GM18858 (cell line): ENCODE measurements at regions not wholly inside any gene's neighbourhood (a gene's known extent, or its start where the extent isn't known, plus 50 kb on each side); places are given as distances from the start of the nearest gene placed in this dataset.
"Not testable (repeated sequence)": the region's sequence is repeated elsewhere in the genome, so short reads cannot be mapped to it uniquely, and the experiment has no call there.

Experiments
- ATAC-seq: cut with Tn5 transposase; IDR thresholded peaks from one replicate; pipeline ENCODE4 v1.9.1; 2021; ENCODE audit not compliant: unreplicated experiment

DNA sequence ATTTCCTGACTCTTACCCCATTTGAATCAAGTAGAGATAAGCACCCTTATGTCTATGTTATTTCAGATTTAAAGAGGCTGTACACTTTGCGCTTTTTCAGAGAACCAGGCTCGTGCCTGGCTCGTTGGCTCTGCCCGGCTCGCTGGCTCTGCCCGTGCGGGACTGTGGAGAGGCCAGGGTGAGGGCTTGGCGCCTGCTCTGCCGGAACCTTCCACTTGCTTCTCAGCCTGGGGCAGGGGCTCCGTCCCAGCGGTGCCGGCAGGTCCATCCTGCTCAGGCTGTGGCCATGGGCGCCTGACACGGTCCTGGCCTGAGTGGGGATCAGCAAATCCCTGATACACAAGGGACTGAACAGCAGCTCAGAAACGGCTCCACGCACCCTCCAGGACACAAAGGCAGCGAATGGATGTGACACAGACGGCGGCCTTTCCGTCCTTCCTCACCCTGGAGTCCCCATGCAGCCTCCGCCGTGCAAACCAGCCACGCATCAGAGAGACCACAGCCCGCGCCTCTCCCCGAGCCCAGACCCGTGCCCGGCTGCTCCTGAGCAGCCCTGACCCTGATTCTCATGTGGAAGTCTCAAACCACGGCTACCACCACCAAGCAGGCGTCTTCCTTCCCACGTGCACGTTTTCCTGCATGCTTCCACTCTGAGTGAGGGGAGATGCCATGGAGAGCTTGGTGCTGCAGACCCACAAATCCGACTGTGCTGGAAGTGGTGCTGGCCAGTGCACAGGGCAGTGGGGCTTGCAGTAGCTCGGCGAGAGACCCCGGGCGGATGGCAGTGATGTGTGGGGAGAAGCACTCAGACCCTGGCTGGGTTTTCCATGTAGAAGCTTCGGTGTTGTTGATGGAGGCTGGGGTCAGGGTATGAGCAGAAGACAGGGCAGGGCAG, 233.9 kb downstream of the ERMARD start:
- no peak for ATAC-seq

DNA sequence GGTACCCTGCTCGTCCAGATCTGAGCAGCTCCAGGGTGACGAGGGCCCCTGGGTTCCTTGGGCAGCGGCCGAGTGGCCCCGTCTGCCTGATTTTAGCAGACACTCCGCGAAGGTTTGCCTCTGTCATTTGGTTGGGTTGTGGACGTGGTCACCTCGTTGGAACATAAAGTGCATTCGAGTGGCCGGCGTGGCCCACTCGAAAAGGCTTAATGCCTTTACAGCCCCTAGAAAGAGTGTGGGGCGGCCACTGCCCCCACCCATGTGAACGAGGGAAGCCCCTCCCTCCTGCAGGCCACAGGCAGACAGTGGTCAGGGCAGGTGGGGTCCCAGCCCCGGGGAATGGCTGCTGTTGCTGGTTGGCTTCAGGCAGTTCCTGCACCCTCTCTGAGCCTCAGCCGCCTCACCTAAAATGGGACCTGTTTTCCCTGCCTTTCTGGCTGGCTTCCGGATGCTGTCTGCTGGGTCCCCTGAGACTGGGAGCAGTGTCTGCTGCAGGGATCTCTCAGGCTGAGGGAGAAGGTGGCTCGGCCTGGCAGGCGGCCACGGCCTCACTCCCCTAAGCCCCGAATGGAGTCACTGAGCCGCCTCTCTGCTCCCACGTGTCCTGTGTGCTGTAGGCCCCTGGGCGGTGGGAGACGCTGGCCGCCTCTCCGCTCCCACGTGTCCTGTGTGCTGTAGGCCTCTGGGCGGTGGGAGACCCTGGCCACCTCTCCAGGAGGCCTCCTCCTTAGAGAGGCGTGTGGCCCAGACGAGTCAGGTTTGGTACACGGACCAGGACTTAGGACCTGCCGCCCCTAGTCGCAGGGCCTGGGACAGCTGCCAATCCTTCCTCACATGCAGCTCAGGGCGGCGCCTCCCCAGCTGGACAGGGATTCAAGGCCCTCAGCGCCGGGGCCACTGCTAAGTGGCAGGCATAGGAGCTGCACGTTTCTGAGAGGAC, 233.0 kb downstream of the ERMARD start:
- no peak for ATAC-seq

DNA sequence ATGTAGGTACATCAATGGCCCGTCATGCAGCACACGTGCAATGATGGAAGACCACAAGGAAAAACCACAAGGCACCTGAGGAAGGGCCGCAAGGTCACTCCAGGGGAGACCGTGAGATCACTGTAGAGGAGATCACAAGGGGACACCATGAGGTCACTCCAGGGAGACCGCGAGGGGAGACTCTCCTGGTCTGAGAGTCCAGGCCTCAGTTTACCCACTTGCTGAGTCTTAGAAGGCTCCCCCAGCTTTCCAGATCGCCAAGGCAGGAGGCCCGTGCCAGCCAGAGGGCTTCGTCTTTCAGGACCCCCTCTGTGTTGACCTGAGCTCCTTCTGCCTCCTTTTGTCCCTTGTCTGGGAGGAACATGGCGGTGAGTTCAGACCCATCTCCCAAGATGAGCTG, 232.2 kb downstream of the ERMARD start:
- ATAC-seq = no peak

DNA sequence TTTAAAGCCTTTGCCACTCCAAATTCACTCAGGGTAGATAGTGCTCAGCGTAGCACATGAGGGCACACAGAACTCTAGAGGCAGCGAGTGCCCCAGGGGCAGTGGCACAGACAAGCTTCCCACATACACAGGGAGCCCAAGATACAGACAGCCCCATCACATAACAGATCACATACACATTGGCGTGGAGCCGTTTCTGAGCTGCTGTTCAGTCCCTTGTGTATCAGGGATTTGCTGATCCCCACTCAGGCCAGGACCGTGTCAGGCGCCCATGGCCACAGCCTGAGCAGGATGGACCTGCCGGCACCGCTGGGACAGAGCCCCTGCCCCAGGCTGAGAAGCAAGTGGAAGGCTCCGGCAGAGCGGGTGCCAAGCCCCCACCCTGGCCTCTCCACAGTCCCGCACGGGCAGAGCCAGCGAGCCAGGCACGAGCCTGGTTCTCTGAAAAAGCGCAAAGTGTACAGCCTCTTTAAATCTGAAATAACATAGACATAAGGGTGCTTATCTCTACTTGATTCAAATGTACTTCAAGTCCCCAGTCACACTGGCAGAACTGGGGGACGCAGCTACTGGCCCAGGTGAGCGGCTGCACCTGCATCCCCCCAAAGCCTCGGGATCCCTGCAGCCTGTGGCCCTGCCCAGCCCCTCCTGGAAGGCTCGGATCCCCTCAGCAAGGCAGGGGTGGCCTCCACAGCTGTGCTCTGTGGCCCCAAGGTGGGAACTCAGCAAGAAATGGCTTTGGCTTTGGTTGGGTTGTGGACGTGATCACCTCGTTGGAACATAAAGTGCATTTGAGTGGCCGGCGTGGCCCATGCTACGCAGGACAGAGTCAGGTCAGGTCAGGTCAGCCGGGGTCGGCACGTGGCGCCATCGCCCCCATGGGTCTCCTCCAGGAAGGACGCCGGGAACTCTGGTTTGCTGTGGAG, 231.3 kb downstream of the ERMARD start:
- no peak for ATAC-seq

DNA sequence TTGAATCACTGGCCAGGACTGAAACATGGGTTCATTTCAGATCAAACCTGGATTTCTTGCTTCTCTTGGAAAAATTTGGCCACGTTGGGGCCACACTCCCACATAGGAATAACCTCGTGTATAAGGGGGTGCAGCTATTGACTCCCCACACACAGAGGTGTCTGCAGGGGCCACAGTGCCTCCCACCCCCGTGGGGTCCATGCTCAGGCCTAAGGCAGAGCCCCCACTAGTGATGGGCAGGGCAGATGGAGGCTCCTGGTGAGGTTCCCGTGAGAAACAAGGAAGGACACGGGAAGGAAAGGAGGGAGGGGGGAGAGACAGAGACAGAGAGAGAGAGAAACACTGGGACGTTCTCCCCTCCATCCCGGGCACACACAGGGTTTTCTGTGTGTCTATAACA, 230.5 kb downstream of the ERMARD start:
- no peak for ATAC-seq

DNA sequence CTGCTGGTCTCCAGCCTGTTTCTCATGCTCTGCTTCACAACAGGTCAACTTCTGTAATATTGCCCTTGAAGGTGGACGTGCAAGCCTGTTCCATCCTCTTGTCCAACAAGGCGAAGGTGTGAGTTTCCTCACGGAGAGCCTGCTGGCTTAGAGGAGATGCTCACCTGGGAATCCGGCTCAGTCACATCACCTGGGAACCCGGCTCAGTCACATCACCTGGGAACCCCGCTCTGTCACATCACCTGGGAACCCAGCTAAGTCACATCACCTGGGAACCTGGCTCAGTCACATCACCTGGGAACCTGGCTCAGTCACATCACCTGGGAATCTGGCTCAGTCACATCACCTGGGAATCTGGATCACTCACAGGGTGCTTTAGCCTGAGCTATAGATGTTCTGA, 230.1 kb downstream of the ERMARD start:
- no peak for ATAC-seq

DNA sequence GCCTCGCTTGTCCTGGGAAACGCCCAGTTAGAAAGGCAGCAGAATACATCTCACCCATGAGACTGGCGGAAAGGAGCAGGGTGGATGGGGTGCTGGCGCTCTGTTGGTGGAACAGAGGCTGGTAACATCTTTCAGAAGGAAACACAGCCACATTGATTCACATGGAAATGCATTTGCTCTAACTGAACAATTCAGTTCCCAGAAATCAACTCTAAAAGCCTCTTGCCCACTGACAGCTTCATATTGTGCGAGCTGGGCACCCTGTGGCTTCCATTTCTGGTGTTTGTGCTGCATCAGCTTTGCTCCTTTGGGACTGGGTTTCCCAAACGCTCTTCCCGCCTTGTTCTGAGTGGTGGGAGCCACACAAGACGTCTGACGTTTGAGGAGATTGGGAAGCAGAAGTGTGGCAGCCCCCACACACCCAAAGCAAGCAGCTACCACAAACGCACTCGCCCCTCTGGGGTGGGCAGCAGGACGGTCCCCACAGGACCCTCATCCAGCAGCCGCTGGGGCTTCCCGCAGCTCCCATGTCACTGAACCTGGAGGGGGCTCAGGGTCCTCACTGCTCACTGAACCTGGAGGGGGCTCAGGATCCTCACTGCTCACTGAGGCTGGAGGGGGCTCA, 229.5 kb downstream of the ERMARD start:
- no peak for ATAC-seq

DNA sequence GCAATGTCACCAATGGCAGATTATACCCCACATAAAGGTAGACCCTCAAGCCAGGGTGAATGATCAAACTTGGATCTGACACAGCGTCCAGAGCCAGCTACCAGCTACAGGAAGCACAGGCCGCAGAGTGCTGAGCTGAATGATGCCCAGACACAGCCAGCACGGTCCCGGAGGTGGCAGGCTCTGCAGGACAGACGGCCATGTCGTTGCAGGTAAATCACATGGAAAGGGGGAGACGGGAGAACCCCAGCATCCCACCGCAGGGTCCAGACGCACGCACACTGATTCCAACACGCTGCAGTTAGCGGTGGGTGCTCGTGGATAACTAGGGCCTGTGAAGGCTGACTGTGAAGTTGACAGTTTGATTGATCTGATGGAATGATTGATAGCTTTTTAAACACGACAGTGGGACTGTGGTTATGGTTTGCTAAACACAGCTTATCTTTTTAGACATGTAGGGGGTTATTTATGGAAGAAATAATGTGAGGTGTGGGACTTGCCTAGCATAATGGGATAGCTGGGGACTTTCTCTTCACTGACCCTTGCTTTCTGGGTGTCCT, 228.5 kb downstream of the ERMARD start:
- no peak for ATAC-seq

DNA sequence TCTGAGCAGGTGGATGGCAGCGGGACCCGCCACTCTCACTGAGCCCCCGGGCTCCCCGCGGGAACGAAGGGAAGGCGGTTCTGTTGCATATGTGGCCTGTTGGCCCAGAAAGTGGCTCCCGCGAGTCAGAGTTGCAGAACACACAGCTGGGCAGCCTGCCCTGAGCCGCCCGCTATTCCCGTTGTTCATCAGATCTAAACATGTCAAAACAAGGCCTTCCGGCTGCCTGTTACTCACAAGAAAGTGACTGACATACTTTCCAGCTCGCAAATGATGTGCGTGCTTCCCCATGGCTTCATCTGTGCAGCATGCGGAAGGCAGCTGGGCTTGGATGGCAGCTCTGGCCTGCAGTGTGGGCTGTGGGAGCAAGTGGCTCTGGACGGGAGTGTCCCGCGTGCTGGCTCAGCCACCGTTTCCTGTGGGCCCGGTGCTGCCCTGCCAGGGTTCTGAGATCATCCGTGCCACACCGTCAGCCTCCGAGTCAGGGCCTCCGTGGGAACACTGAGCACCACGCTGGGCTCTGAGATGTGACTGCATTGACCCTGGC, 227.3 kb downstream of the ERMARD start:
- ATAC-seq = no peak

DNA sequence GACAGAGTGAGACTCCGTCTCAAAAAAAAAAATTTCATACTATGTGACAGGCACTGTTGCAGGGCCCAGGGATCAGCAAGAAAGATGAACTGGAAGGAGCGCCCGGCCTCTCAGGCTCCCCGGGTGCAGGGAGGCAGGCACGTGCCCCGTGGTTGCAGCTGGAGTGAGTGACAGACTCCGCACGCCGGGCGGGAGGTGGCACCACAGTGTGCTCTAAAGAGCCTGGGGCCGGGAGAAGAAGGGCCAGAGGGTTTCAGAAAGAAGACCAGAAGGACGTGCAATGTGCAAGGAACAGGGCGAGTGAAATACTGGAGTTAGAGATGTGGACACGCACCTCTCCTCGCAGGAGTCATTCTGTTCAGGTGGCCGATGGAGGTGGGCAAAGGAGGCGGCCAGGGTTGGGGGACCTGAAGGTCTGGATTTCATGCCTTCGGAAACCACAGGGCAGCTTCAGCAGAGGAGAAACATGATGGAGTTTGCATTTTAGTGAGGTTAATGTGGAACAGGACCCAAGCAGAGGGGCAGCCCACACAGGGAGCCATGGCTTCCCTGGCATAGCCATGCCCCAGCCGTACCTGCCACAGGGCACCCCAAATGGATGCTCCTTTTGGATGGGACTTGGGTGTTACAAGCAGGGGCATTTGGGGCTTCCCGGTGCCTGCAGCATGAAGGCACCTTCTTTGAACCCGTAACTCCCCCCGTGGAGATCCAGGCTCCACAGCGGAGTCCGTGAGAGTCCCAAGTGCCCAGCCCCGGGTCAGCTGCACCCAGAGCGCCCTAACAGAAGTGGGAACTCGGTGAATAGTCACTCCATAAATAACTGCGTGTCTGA, 226.2 kb downstream of the ERMARD start:
- ATAC-seq = no peak

DNA sequence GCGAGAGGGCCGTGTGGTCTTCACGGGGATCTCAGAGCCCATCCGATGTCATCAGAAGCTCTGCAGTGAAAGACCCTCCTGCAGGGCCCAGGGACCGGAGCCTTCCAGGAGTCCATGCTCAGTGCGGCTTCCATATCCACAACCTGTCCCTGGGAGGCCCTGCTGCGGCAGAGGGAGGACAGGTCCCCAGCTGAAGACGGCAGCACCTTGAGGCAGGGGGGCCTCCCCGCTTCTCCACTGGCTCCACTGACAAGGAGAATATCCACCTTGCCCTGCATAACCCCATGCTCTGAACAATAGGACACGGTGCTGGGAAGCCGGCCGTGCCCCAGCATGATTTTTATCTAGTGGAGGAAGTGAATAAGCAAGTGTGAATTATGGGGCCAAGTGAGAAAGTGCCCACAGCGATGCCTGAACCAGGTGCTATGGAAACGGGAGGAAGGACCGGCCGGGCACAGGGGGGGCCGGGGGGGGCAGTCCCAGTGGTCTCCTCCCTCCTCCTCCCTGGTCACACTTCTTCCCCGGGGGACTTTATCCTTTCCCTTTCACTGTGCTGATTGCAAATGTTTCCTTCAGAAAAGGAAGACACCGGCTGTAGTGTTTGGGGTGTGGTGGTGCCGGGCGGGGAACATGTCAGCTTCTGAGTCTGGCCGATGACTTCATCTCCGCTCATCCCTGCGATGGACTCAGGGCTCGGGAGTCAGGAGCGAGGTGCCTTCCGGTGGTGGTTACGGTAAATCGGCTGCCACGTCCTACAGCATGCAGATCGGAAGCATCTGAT, 225.1 kb downstream of the ERMARD start:
- no peak for ATAC-seq

DNA sequence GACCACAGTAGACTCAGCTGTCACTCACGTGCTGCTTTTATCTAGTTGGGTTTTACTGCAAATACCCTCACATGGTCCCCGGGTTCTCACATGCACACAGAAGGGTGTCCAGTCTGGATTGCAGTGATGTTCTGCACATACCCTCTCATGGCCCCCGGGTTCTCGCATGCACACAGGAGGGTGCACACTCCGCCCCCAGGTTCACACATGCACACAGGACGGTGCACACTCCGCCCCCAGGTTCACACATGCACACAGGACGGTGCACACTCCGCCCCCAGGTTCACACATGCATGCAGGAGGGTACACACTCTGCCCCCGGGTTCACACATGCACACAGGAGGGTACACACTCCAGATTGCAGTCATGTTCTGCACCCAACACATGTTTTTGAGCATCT, 224.3 kb downstream of the ERMARD start:
- ATAC-seq = no peak

DNA sequence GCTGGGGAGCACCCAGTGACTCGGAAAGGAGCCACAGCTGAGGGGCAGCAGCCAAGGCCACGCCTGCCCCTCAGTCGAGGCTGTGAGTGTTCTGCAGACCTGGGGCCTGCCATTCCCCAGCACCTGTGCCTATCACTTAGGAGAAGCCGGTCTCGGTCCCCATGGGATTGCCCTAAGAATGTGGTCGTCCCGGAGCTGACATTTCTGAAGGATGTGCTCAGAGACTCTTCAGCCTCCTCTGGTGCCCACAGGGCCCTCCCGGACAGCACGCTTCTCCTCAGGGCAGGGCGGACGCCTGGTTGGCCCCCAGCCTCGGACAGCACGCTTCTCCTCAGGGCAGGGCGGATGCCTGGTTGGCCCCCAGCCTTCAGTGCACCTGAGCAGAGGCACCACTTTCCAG, 223.9 kb downstream of the ERMARD start:
- no peak for ATAC-seq

DNA sequence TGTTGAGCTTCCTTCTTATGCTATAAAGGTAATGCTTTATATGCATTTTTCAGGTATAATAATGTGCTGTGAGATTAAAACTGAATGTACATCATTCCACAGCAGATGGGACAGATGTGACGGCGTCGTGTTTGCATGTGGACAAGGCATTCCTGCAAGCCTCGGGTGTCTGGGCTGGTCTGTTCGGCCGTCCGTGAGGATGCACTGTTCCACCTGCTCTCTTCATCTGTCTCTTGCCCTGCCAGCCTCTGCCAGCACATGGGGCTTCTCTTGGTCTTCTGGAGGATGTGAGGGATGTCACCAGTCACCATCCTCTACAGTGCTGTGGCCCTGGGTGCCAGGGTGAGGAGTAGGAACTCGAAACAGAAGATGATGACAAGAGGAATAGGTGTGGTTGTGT, 223.2 kb downstream of the ERMARD start:
- no peak for ATAC-seq

DNA sequence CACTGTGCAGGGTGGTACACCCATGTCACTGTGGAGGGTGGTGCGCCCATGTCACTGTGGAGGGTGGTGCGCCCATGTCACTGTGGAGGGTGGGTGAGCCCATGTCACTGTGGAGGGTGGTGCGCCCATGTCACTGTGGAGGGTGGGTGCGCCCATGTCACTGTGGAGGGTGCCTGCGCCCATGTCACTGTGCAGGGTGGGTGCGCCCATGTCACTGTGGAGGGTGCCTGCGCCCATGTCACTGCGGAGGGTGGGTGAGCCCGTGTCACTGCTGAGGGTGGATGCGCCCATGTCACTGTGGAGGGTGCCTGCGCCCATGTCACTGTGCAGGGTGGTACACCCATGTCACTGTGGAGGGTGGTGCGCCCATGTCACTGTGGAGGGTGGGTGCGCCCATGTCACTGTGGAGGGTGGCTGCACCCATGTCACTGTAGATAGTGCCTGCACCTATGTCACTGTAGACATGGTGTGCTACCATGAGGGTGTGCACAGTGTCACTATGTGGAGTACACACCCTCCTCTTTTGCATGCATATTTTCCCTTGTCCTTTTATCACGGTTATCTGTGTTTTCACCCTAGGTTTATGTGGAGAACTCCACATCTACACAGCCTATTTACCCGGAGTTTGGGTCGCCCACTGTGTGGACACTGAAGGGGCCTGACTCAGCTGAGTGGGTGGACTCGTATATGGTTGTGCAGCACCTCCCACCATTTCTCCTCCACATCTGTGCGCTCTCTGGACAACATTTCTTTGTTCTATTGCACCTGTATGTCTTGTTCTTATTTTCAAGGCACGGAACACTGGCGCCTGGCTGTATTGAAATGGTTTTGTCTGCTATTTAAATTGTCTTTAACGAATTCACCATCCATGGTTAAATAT, 222.4 kb downstream of the ERMARD start:
- not testable (repeated sequence) for ATAC-seq

DNA sequence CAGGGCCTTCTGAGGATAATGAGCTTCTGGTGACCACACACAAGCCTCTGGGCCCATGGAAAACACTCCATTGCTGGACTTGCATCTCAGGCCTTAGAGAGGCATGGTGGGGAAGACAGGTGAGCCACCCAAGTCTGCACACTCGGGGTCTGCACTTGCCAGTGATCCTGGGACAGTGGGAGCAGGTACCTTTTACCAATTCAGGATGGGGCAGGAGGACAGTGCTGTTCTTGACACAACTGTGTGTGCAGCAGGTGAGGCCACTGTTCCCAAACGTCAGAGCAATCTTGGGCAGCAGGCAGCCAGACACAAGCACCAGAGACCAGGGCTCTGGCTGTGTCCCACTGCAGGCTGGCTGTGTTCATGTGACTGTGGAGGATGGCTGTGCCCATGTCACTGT, 221.3 kb downstream of the ERMARD start:
- no peak for ATAC-seq

DNA sequence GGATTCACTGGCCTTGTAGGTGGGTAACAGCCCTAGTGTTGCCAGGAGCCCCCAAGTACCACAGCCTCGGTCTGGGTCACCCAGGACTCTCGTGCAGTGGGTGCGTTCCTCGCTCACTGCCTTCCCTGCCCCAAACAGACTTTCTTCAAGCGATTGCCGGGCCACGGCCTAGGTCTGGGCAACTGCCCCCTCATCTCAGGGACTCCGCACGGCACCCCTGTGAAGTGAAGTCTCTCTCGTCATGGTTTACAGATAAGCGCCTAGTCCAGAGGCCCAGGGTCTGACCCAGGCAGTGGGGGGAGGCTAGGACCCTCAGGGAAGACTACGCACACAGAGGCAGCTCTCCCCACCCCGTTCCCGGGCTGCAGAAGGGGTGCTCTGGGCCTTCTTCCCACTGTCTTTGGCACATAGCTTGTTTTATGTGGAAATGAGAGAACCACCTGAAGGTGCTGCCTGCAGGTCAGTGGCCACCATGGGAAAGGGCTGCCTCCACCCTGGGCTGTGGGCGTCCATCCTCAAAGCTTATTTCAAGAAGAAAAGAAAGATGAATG, 220.8 kb downstream of the ERMARD start:
- ATAC-seq = no peak
